Effector memory CD8-positive, alpha-beta T cell (primary cell): ENCODE measurements at regions not wholly inside any gene's neighbourhood (a gene's known extent, or its start where the extent isn't known, plus 50 kb on each side); places are given as distances from the start of the nearest gene placed in this dataset.

ENCODE experiments used
- ATAC-seq: fragments of 150-1000 bp; cut with Tn5 transposase; replicated peaks from 2 replicates; pipeline ENCODE4 v1.10.0; 2021; ENCODE audit warnings: mild to moderate bottlenecking, moderate library complexity
- DNase-seq, 3 experiments: peaks; one replicate each; pipeline ENCODE4 v3.0.0; 2021
- H3K27ac Mint-ChIP-seq, 2 donors: one replicate each; pipeline ENCODE4 v1.8.0; 2022; ENCODE audit warnings: mild to moderate bottlenecking in 2 of 2, mixed read lengths in 2 of 2, moderate library complexity in 2 of 2
- H3K27me3 Mint-ChIP-seq, 2 donors: one replicate each; pipeline ENCODE4 v1.8.0; 2022; ENCODE audit warnings: mixed read lengths in 2 of 2
- H3K36me3 Mint-ChIP-seq: one replicate; pipeline ENCODE4 v1.8.0; 2022; ENCODE audit warnings: mild to moderate bottlenecking, moderate library complexity, mixed read lengths; ENCODE audit not compliant: insufficient read depth
- H3K4me1 Mint-ChIP-seq, 2 donors: one replicate each; pipeline ENCODE4 v1.8.0; 2022; ENCODE audit warnings: low read depth in 2 of 2, mixed read lengths in 2 of 2
- H3K4me3 Mint-ChIP-seq, 2 donors: one replicate each; pipeline ENCODE4 v1.8.0; 2022; ENCODE audit warnings: mild to moderate bottlenecking in 2 of 2, mixed read lengths in 2 of 2, moderate library complexity in 2 of 2
- H3K9me3 Mint-ChIP-seq, 2 donors: one replicate each; pipeline ENCODE4 v1.8.0; 2022; ENCODE audit warnings: mixed read lengths in 2 of 2

DNA sequence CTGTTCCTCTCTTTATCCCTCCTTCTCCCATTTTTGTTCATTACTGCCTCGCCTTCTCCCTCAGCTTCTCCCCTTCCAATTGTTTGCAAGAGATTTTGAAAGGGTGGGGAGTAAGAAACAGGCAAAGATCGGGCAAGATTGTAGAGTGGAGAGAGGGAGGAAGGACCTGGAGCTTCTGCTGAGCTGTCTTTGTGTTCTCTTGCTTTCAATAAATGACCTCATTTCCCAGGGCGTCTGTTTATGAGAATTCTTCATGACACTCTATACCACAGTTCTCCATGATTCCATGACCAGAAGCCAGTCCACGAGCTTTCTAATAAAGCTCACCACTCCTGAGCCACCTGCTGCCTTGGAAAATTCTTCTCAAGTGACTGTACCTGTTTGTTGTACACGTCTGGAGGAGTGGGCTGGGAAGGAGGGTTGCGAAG, 50.0 kb upstream of the PLEKHG1 start:
- peaks cover 2% of the 10 kb centered on the region for H3K36me3 Mint-ChIP-seq
- peaks cover 40 to 64% of the 10 kb centered on the region in 2 donors for H3K27me3 Mint-ChIP-seq
- H3K4me3 Mint-ChIP-seq: no peak overlapping the region
- no peak for ATAC-seq
- no peaks in the 10 kb centered on the region for H3K4me1 Mint-ChIP-seq
- H3K27ac Mint-ChIP-seq: no peak overlapping the region
- H3K9me3 Mint-ChIP-seq: no peaks in the 10 kb centered on the region
- DNase-seq: no peak
